Smooth muscle cell of the brain vasculature (primary cell): ENCODE measurements at regions not wholly inside any gene's neighbourhood (a gene's known extent, or its start where the extent isn't known, plus 50 kb on each side); places are given as distances from the start of the nearest gene placed in this dataset.
"Not testable (repeated sequence)": the region's sequence is repeated elsewhere in the genome, so short reads cannot be mapped to it uniquely, and the experiment has no call there.

Source experiments
- DNase-seq: peaks from one replicate; pipeline ENCODE4 v3.0.0-alpha.2; 2012; ENCODE audit warnings: low read depth, low spot score

GRCh38 chr1:178572604-178573003 lies 59.7 kb downstream of the TEX35 start:
- no peak for DNase-seq

DNA sequence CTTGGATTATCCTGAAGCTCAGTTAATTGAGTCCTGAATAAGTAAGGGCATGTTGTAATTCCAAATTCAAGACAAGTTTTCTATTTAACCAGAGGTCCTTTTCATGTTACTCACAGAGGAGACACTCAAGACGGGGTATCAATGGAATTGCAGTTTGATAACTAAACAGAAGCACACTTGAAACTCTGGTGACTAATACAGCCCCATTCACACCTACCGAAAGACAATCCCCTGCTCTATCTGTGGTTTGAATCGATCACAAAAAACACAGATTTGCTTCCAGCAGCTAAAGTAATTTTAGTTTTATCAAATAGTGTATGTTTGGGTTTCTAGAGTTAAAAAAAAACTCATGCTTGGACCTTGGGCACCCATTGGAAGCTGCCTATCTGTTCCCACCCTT lies 60.4 kb downstream of the TEX35 start:
- DNase-seq = no peak

GRCh38 chr1:178574345-178574744 lies 61.4 kb downstream of the TEX35 start:
- DNase-seq = no peak

DNA sequence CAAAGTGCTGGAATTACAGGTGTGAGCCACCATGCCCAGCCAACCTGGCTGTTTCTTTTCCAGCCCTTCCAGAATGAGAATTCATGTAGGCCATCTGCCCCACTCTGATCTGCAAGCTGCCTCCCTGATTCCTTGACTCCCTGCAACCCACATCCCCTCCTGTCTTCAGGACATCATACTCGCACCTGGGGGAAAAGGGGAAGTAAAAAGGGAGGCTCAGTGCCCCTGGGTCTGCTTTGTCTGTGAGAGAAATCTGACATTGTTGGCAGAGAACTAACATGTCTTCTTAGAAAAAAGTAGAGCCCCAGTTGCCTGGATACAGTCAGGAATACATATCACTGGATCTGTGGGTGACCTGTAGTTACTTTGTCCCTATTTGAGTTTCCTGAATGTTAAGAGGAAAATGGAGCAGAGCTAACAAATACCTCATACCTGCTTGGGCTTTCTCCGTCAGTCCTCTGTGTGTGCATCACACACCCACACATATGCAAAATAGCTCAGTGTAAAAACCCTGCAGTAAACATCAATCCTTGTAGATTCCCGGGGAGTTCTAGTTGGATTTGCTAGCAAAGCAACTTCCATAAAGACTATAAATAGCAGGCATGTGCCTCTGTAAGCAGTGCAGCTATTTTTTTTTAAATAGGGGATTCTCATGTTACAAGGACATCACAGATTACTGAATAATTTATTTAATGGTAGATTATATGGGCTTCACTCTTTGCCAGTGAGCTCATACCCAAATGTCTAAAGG lies 62.9 kb downstream of the TEX35 start:
- peak; percentile 17 for DNase-seq

DNA sequence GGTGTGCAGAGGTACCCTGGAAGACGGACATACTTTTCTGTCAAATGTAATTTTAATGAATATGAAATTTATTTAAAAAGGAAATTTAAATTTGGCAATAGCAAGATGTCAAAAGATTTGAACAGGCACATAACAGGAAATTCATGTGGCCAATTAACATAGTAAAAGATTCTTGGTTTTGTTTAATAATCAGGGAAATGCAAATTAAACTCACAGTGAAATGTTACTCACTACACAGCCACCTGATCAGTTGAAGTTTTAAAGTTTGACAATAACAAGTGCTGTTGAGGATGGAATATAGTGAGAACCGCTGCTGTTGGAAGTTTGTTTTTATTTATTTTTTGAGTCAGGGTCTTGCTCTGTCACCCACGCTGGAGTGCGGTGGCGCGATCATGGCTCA lies 63.9 kb downstream of the TEX35 start:
- no peak for DNase-seq

DNA sequence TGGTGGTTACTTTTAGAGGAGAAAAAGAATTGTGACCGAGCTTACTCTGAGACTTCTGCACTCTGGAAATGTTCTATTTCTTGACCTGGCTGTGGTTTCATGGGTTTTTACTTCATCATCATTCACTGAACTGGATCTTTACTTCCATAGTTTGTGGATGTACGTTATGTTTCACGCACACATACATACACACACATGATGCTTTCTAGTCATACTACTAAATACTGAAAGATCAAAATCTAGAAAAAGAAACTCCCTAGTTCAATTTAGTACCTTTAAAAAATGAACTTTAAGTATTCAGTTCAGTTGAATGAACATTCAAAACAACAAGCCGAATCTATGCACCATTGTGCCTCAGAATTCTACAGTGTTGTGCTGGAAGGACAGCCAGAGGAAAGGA lies 65.0 kb downstream of the TEX35 start:
- no peak for DNase-seq

DNA sequence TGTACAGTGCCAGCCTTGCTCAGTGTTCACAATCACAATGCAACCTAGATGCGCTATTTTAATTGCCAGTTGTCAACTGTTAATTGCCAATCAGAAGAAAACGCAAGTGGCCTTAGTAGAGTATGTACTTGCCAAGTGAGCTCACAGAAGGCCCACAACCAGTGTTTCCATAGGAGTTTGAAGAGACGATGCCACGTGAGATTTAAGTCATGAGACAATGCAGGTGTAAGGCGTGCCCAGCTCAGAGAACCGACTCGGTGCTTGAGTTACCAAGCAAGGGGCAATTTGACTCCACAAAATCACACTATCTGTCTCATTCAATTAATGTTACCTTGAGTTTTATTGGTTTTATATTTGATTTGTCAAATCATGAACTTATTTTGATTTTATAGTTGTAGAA lies 65.6 kb downstream of the TEX35 start:
- no peak for DNase-seq

GRCh38 chr1:178579095-178579494 lies 66.2 kb downstream of the TEX35 start:
- no peak for DNase-seq

DNA sequence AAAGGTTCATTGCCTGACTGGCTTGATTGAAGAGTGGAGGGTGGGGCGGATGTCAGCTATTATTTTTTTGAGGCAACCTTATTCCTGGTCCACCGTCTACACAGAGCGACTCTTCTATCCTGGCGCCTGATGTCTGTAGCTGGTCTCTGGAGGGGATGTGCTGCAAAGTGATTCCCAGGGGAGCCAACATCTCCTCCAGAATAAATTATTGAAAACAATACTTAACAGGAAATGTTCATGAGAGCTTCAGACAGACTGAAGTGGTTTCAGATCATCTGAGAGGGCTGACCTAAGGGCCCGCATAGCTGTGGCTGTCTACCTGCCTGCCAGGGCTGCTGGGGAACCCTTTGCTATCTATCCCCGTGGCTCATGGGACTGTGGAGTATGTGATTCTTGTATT lies 66.7 kb downstream of the TEX35 start:
- DNase-seq = no peak

DNA sequence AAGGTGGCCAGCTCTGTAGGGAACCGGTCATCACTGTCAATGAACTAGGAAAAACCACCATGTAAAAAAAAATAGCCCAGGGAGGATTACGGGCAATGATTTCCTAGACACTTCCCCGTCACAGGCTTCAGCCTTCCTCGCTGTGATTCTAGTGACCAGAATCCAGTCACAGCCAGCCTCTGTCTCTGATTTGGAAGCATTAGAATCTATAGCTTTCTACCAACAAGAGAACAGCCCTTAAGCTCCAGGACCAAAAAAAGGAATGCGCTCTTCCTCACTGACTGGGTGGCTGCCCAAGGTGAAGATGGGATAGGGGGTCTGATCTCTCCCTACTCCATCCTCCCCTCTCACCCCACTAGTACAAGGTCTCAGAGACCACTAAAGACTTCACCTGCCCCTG lies 67.2 kb downstream of the TEX35 start:
- no peak for DNase-seq

- DNase-seq = no peak
Measured at GRCh38 chr1:178580876-178581275, 68.0 kb downstream of the TEX35 start.

DNA sequence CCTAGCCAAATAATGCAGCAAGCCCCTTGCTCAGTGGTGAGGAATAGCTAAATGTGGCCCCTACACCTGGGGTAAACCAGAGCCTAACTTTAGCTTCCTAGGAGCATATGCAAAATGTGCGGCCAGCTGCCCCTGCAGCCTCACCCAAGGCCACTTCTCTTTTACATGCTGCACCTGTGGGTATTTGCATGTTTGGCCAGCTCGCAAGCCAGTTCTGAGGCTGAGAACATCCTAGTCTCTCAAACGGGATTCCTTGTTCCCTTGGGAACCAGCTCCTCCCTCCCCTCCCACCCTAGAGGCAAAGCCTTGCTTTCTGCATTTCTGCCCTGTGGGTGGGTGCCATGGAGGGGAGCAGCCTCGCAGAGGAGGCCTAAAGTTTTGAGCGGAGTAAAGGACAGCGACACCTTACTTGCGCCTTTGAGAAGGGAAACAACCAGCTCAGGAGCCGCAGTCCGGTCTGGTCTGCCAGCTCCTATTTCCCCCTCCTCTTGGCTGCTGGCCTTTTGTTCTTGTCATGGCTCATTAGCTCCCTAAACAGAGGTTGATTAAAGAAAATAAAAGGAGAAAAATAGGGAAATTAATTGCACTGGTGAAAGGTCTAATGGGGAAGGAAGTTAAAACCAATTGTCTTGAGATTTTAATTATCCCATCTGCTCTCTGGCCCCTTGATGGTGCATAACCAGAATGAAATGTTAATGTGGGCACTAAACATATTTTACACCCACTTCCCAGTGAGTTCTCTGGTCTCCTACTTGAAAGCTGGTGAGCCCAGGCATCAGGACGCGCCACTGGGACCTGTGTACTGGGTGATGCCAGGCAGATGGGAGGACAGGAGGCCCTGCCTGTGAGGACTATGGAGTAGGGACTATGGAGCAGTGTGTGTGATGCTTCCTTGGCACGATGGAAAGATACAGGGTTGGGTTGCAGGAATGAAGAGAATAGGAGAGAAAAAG lies 68.7 kb downstream of the TEX35 start:
- no peak for DNase-seq

GRCh38 chr1:178587096-178587495 lies 74.2 kb downstream of the TEX35 start:
- DNase-seq = no peak

DNA sequence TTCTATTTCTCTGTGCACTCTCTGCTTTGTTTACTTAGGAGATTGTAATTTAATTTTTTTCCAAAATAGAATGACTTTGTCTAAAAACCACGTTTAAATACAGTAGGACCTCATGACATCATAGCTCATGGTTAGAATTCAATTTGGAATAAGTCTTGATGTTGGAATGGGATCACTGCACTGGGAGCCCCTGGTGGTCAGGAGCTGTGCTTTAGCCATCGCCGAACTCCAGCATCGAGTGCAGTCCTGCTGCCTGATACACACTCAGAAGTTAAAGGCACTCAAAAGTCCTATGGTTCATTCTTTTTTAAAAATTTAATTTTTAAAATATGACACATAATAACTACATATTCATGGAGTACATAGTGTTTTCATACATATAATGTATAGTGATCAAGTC lies 75.1 kb downstream of the TEX35 start:
- DNase-seq = no peak

DNA sequence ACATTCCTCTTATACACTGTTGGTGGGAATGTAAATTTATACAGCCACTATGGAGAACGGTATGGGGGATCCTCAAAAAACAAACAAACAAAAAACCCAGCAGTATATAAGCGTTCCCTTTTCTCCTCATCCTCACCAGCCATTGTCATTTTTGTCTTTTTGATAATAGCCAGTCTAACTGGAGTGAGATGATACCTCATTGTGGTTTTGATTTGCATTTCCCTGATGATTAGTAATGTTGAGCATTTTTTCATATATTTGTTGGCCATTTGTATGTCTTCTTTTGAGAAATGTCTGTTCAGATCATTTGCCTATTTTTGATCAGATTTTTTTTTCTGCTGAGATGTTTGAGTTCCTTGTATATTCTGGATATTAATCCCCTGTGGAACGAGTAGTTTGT lies 76.1 kb downstream of the TEX35 start:
- DNase-seq = not testable (repeated sequence)

DNA sequence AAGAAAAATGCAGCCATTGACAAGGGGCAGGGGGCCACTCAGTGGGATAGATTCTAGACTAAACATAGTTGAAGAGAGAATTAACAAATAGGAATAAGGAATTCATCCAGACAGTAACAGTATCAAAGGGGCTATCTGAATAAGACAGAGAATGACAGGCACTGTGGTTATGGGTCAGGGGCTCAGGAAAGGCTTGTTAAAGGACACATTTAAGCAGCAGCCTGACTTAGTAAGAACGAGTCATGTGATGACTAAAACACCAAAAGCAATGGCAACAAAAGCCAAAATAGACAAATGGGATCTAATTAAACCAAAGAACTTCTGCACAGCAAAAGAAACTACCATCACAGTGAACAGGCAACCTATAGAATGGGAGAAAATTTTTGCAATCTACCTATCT lies 78.9 kb downstream of the TEX35 start:
- DNase-seq = not testable (repeated sequence)

DNA sequence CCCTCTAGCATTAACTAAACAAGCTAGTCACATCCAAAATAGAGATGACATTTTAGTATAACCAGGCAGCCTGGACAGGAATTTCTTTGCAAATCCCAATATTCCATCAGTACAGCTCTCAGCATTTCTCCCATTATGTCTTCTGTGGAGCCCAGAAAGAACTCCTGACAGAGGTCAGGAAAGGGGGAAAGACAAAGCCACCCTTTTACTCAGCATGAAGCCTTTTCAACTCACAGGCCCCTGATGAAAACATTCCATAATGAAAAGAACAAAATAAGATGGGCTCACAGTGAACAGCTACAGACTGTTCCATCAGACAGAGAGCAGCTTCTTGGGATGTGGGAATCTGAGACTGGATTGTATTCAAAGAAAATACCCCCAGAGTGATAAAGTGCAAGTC lies 80.6 kb downstream of the TEX35 start:
- DNase-seq = no peak

DNA sequence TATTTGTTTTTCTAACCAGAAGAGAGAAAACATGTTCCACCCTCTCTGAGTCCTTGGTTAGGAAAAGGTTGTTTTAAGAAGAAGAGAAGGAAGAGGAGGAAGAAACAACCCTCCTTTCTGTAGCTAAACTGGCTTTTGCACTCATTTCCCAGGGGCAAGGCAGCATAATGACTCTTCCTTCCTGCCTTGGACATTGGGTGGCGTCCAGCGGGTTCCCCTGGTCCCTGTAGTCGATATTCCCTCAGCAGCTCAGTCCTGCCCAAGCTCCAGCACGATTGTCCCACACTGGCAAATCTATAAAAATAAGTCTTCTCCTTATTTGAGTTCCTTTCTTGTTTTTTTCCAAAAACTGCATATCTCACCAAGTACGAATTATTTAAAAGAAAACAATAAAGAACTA lies 81.2 kb downstream of the TEX35 start:
- no peak for DNase-seq

- DNase-seq = no peak
Measured at GRCh38 chr1:178595491-178595890, 82.6 kb downstream of the TEX35 start.

- DNase-seq = no peak
Measured at GRCh38 chr1:178599087-178599486, 86.2 kb downstream of the TEX35 start.

- DNase-seq = no peak
Measured at GRCh38 chr1:178599745-178600144, 86.8 kb downstream of the TEX35 start.

GRCh38 chr1:178603926-178604325 lies 91.0 kb downstream of the TEX35 start:
- DNase-seq = no peak

DNA sequence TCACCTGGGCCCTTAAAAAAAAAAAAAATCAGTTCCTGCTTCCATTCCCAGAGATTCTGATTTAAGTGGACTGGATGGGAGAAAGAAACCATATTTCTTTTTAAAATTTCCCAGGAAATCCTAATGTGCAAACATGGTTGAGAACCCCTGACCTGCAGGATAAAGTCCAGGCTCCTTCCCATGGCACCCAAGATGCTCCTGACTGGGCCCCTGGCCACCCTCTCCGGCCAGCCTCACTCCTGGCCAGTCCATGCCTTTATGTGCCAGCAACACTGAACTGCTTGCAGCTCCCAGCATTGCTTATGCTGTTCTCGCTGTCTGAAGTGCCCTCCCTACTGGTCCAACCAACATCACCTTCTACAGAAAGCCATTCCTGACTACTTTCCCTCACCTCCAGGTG lies 93.9 kb downstream of the TEX35 start:
- no peak for DNase-seq
